HEK293T (cell line): ENCODE measurements at regions not wholly inside any gene's neighbourhood (a gene's known extent, or its start where the extent isn't known, plus 50 kb on each side); places are given as distances from the start of the nearest gene placed in this dataset.

Experiments
- FOXA1 ChIP-seq: fragments of 450-650 bp; IDR thresholded peaks from 2 replicates; pipeline ENCODE4 v1.6.1; 2016; ENCODE audit warnings: mild to moderate bottlenecking
- FOXM1 ChIP-seq: fragments of 450-650 bp; IDR thresholded peaks from 2 replicates; pipeline ENCODE4 v1.6.1; 2017; ENCODE audit warnings: mild to moderate bottlenecking, borderline replicate concordance
- HDGF ChIP-seq: fragments of 450-650 bp; IDR thresholded peaks from 2 replicates; pipeline ENCODE4 v1.6.1; 2017; ENCODE audit warnings: antibody characterized with exemption, borderline replicate concordance
- NFRKB ChIP-seq: fragments of 450-650 bp; IDR thresholded peaks from 2 replicates; pipeline ENCODE4 v1.6.1; 2016; ENCODE audit warnings: mild to moderate bottlenecking, moderate library complexity

DNA sequence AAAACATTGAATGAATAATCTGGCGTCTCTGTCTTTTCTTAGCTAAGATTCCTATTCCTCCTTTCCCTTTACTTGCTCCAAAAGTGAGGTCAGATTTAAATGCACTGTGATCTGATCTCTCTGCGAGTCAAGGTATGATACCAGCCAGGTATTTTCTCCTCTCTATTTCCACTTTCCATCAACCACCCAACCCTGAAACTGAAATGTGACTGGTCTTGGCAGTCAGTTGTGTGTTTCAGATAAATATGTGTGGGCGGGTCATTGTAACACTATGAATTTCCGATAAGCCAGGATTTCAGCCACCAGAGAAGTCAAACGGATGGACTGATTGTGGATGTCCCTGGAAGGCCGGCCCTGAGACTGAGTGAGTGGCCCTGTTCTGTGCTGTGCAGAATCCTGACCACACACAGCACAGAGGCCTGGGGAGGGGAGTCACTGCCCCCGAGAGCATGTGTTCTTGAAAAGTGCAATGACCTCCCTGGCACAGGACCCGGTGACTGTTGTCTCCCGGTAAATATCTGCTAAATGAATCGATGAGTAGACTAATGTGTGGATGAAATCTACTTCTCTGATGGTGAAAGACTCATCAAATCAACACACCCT lies 612.5 kb upstream of the TMEM132C start:
- TF ChIP-seq NFRKB (no peak), HDGF (no peak), FOXM1 (no peak), FOXA1 (no peak)
